NCI-H226 (cell line): ENCODE measurements at regions not wholly inside any gene's neighbourhood (a gene's known extent, or its start where the extent isn't known, plus 50 kb on each side); places are given as distances from the start of the nearest gene placed in this dataset.
"Not testable (repeated sequence)": the region's sequence is repeated elsewhere in the genome, so short reads cannot be mapped to it uniquely, and the experiment has no call there.

ENCODE experiments used
- DNase-seq: peaks from one replicate; pipeline ENCODE4 v3.0.0-alpha.2; 2015

GRCh38 chr5:85868070-85868469, 749.7 kb upstream of the COX7C start:
- no peak for DNase-seq

DNA sequence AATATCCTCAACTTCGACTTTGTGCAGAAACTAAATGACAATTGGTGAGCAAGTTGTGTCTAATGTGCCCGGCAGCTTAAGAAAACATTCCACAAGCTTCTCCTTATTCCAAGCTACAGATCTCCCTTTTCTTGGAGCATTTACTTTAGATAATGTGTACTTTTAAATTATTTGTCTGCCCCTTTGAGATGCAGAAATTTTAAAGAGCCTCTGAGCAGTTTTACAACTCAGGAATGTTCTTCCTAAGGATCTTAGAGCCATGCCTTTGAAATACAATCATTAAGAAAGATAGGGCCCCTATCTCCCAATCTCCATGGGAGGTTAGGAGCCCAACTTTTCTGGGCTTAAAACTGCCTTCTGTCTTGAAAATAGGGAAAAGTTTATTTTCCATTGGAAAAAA, 723.7 kb upstream of the COX7C start:
- DNase-seq = no peak

GRCh38 chr5:85896514-85896913, 721.2 kb upstream of the COX7C start:
- no peak for DNase-seq

DNA sequence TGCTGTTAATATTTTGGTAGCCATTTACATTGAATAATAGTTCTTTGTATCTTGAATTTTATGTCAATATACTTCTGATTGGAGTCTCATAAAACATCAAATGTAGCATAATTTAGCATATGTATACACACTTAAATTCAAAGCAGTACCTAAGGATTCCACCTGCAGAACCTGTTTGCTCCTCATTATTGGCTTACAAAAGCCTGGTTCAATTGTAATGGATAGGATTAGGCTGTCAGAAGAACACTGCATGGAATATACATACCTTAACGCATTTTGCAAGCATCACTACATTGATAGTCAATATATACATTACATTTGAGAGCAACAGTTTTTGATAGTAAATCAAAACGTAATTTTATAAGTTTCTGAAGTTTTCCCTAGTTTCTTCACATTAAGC, 711.3 kb upstream of the COX7C start:
- no peak for DNase-seq

DNA sequence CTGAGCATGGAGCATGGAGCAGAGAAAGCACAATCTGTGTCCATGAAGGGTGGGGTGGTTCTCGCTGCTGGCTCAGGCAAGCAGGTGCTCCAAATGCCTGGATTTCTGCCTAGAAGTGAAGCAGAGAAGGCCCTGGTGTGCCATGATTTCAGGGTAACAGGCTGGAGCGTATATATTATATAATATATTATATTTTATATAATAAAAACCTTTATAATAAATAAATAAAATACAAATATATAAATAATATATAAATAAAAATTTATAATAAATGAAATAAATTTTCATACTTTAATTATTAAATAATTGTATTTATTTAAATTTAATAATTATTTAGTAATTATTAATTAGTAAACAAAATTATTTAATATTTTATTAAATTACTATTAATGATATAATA, 707.4 kb upstream of the COX7C start:
- DNase-seq = no peak

DNA sequence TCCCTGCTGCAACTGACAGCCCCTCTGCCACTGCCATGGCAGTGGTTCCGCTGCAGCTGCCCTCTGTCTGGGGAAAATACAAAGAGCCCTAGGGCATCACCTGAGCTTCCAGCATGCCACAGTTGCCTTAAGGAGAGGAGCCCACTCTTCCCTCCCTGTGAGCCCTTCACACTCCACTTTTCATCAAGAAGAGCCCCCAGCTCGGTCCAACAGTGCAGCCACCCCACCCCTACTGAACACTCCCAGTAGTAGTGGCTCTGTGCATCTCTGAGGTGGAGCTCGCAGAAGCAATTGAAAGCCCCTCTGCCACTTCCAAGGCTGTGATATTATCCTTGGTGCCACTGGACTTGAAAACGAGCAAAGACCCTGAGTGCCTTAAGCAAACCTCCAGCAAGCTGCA, 696.8 kb upstream of the COX7C start:
- no peak for DNase-seq

GRCh38 chr5:85921590-85921989, 696.2 kb upstream of the COX7C start:
- no peak for DNase-seq

DNA sequence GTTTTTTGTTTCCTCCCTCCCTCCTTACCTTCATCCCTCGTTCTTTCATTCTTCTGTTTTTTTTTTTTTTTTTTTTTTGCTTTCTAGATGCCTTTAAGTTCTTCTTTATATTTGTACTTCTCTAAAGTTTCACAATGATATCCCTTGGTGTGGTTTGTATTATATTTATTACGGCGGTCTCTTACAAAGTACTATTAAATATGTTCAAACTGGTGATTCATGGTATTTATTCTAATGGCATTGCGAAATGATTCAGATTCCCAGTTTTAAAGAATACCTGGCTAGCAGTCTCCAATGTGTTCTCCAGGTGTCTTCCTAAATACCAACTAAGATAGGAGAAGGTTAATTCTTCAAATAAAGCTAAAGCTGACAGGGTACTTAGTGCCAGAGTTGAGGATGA, 690.1 kb upstream of the COX7C start:
- no peak for DNase-seq

DNA sequence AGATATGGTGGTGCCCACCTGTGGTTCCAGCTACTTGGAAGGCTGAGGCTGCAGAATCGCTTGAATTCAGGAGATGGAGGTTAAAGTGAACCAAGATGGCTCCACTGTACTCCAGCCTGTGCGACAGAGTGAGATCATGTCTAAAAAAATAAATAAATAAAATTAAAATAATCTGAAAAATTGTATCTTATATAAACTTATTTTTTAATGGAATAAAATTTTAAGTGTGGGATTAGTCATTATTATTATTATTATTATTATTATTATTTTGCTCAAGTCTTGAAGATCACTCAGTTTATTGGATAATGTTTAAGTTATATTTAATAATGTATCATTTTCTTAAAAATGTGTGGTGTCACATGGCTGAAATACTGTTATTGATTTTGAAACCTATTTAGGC, 688.0 kb upstream of the COX7C start:
- DNase-seq = no peak

- DNase-seq = no peak
Measured at GRCh38 chr5:85931220-85931619, 686.5 kb upstream of the COX7C start.

DNA sequence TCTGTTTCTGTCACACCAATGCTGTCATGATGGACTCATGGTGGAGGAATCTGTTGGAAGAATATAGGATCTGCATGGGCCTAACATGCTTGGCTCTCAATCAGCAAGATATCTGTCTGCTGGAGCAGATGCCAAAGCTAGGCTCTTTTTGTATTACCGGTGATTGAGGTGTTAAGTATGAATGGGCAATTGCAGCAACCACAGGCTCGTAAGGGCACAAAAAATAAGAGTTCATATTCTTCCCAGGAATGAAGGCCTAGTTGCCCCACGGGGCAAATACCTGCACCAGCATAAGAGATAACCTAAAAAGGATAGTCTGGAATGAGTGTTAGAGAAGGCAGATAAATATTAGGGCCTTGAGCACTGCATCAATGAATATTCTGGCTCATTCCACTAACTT, 679.5 kb upstream of the COX7C start:
- DNase-seq = no peak

GRCh38 chr5:85951707-85952210, 666.0 kb upstream of the COX7C start:
- no peak for DNase-seq

DNA sequence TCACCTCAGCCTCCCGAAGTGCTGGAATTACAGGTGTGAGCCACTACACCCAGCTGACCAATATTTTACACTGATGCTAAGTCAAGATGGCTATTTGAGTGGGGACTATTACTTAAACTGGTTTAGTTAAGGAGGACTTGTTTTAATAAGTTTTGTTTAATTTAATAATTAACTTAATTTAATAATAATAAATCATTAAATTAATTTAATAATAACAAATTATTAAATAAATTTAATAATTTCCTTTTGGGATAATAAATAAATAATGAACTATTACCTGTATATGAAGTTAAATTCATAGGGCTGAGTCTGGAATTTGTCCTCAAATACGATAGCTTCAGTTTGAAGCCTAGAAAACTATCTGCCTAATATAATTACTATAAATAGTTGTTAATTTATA, 665.1 kb upstream of the COX7C start:
- no peak for DNase-seq

GRCh38 chr5:85967681-85968080, 650.1 kb upstream of the COX7C start:
- no peak for DNase-seq

DNA sequence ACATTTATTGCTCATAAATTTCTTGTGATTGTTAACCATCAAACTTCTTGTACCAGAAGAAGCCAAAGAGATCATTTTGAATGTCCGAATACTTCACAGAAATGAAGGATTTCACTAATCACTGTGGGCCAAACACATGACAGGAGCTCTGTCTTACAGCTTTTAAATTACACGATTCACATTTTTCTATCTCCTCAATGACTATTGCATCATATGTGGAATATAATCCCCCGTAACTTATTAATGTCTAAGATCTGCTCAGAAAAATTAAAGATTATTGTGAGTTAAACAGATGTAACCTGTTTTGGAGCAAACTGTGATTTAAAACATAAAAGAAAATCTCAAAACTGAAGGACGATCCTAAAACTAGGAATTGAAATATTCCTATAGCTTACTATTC, 645.2 kb upstream of the COX7C start:
- DNase-seq = no peak

DNA sequence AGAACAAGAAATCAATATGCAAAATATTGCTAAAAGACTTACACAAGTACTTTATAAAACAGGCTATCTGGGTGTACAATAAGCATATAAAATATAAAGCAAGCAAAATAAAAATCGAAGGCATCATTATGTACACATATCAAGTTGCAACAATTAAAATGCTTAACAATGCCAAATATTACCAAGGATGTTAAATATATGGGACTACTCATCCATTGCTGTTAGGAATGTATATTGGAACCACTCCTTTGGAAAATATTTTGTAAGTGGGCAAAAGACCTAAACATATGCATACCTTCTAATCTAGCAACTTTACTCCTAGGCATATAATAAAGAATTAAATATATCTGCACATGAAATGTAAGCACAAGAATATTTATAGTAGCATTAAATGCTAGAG, 632.6 kb upstream of the COX7C start:
- DNase-seq = no peak

DNA sequence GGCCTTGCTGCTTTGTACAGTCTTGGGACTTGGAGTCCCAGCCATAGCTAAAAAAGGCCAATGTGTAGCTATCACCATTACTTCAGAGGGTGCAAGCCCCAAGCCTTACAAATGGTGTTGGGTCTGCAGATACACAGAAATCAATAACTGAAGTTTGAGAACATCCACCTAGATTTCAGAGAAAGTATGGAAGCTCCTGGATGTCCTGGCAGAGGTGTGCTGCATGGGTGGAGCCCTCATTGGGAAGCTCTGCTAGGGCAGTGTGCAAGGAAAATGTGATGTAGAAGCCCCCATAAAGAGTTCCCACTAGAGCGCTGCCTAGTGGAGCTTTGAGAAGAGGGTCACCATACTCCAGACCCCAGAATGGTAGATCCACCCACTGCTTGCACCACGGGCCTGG, 626.7 kb upstream of the COX7C start:
- DNase-seq = no peak

DNA sequence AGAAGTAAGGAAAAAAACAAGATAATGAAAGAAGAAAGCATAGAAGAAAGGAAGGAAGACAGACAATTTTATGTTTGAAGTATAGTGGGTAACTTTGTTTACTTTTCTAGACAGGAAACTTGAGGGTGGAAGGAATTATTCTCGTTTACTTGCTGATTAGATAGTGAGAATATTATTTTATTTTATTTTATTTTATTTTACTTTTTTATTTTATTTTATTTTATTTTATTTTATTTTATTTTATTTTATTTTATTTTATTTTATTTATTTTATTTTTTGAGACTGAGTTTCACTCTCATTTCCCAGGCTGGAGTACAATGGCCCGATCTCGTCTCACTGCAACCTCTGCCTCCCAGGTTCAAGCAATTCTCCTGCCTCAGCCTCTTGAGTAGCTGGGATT, 623.1 kb upstream of the COX7C start:
- not testable (repeated sequence) for DNase-seq

- no peak for DNase-seq
Measured at GRCh38 chr5:85998656-85999055, 619.1 kb upstream of the COX7C start.

GRCh38 chr5:86008293-86008692, 609.4 kb upstream of the COX7C start:
- no peak for DNase-seq

- no peak for DNase-seq
Measured at GRCh38 chr5:86008704-86009103, 609.0 kb upstream of the COX7C start.

- DNase-seq = no peak
Measured at GRCh38 chr5:86011937-86012336, 605.8 kb upstream of the COX7C start.

GRCh38 chr5:86029308-86029707, 588.4 kb upstream of the COX7C start:
- DNase-seq = no peak

DNA sequence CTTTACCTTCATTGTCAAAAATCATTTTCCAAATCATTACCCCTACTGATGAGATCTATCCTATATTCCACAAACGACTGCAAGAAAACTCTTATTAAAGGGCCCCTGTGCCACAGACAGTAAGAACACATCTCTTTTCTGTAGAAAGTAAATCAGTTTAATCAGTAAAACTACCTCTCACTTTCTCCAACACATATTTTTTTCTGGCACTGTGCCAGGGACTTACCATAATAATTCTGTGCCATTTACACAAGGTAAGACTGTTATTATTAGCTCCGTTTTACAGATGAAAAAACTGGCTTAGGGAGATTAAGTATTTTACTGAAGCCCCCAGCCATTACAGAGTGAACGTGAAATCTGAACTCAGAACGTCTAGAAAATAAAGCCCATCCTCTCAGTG, 587.0 kb upstream of the COX7C start:
- no peak for DNase-seq

GRCh38 chr5:86038566-86038965, 579.2 kb upstream of the COX7C start:
- no peak for DNase-seq

DNA sequence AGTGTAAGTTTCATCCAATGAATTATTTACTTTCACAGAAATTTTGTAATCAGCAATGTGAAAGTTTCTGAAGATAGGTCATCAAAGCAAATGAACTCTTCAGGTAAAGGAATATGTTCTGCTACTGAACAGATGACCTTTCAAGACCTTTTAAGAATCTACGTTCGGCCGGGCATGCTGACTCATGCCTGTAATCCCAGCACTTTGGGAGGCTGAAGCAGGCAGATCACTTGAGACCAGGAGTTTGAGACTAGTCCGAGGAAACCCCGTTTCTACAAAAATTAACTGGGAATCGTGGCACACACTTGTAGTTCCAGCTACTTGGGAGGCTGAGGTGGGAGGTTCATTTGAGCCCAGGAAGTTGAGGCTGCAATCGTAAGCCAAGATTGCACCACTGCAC, 578.4 kb upstream of the COX7C start:
- DNase-seq = no peak
